ENCODE measurements at regions not wholly inside any gene's neighbourhood (a gene's known extent, or its start where the extent isn't known, plus 50 kb on each side); places are given as distances from the start of the nearest gene placed in this dataset.

- TF ChIP-seq POLR2A (IDR thresholded peaks at IDR 0.05), result no peak
- no peak for TF ChIP-seq CTCF (IDR thresholded peaks at IDR 0.05)
Observed at GRCh38 chr9:38488156-38488698, 64.0 kb upstream of the IGFBPL1 start.

Data from body of pancreas (tissue), 4 donors.